H9 (cell line): ENCODE measurements at regions not wholly inside any gene's neighbourhood (a gene's known extent, or its start where the extent isn't known, plus 50 kb on each side); places are given as distances from the start of the nearest gene placed in this dataset.

Source experiments
- DNase-seq: peaks from one replicate; pipeline ENCODE4 v3.0.0-alpha.2; 2017
- H2AFZ ChIP-seq: one replicate; pipeline ENCODE4 v1.6.1; 2013; ENCODE audit warnings: mild to moderate bottlenecking, low read length, control low read depth, moderate library complexity
- H2AK5ac ChIP-seq: 2 replicates; pipeline ENCODE4 v1.6.1; 2013; ENCODE audit warnings: low read length, control low read depth, mixed read lengths; ENCODE audit not compliant: insufficient read length
- H2BK120ac ChIP-seq: one replicate; pipeline ENCODE4 v1.6.1; 2013; ENCODE audit warnings: low read depth, mild to moderate bottlenecking, low read length, control low read depth, inconsistent platforms; ENCODE audit not compliant: poor library complexity, severe bottlenecking
- H2BK12ac ChIP-seq: 2 replicates; pipeline ENCODE4 v1.6.1; 2013; ENCODE audit warnings: low read length, control low read depth, mixed read lengths, low read depth; ENCODE audit not compliant: insufficient read length
- H2BK15ac ChIP-seq: 2 replicates; pipeline ENCODE4 v1.6.1; 2013; ENCODE audit warnings: low read depth, low read length, control low read depth
- H2BK20ac ChIP-seq: one replicate; pipeline ENCODE4 v1.6.1; 2013; ENCODE audit warnings: low read depth, mild to moderate bottlenecking, low read length, control low read depth, inconsistent platforms; ENCODE audit not compliant: poor library complexity, severe bottlenecking
- H2BK5ac ChIP-seq: 2 replicates; pipeline ENCODE4 v1.6.1; 2013; ENCODE audit warnings: low read length, control low read depth, mixed read lengths; ENCODE audit not compliant: insufficient read length
- H3K14ac ChIP-seq: 2 replicates; pipeline ENCODE4 v1.6.1; 2013; ENCODE audit warnings: low read length, control low read depth; ENCODE audit not compliant: insufficient read depth
- H3K18ac ChIP-seq: 2 replicates; pipeline ENCODE4 v1.6.1; 2013; ENCODE audit warnings: low read depth, mild to moderate bottlenecking, mixed read lengths, low read length, control low read depth; ENCODE audit not compliant: insufficient read length
- H3K23ac ChIP-seq: 2 replicates; pipeline ENCODE4 v1.6.1; 2013; ENCODE audit warnings: low read length, control low read depth, mixed read lengths, low read depth; ENCODE audit not compliant: insufficient read length
- H3K23me2 ChIP-seq: 2 replicates; pipeline ENCODE4 v1.6.1; 2013; ENCODE audit warnings: low read depth, mild to moderate bottlenecking, mixed read lengths, low read length, control low read depth; ENCODE audit not compliant: insufficient read length, poor library complexity, severe bottlenecking
- H3K27ac ChIP-seq: 2 replicates; pipeline ENCODE4 v1.5.1; 2013; ENCODE audit warnings: low read length, control low read depth, mixed read lengths, low read depth; ENCODE audit not compliant: insufficient read length
- H3K27me3 ChIP-seq: 2 replicates; pipeline ENCODE4 v1.6.1; 2013; ENCODE audit warnings: low read length, control low read depth, inconsistent platforms; ENCODE audit not compliant: insufficient read depth
- H3K4ac ChIP-seq: 2 replicates; pipeline ENCODE4 v1.6.1; 2013; ENCODE audit warnings: low read depth, mild to moderate bottlenecking, control low read depth, inconsistent platforms, low read length, moderate library complexity
- H3K4me1 ChIP-seq: 2 replicates; pipeline ENCODE4 v1.6.1; 2013; ENCODE audit warnings: low read length, control low read depth, inconsistent platforms; ENCODE audit not compliant: insufficient read depth
- H3K4me2 ChIP-seq: 2 replicates; pipeline ENCODE4 v1.6.1; 2013; ENCODE audit warnings: low read length, control low read depth, mixed read lengths; ENCODE audit not compliant: insufficient read length, insufficient read depth
- H3K56ac ChIP-seq: 2 replicates; pipeline ENCODE4 v1.6.1; 2013; ENCODE audit warnings: low read depth, mild to moderate bottlenecking, mixed read lengths, low read length, control low read depth; ENCODE audit not compliant: insufficient read length
- H3K79me1 ChIP-seq: 2 replicates; pipeline ENCODE4 v1.6.1; 2013; ENCODE audit warnings: low read depth, mild to moderate bottlenecking, moderate library complexity, low read length, control low read depth, inconsistent platforms; ENCODE audit not compliant: insufficient read depth, poor library complexity, severe bottlenecking
- H3K79me2 ChIP-seq: 2 replicates; pipeline ENCODE4 v1.6.1; 2013; ENCODE audit warnings: low read length, control low read depth, inconsistent platforms; ENCODE audit not compliant: insufficient read depth
- H3K9ac ChIP-seq: 2 replicates; pipeline ENCODE4 v1.6.1; 2013; ENCODE audit warnings: low read length, control low read depth, mixed read lengths; ENCODE audit not compliant: insufficient read length; ENCODE audit errors: extremely low read depth
- H3K9me3 ChIP-seq: one replicate; pipeline ENCODE4 v1.6.1; 2013; ENCODE audit warnings: low read depth, low read length, inconsistent platforms; ENCODE audit not compliant: control insufficient read depth
- H3T11ph ChIP-seq: one replicate; pipeline ENCODE4 v1.6.1; 2013; ENCODE audit warnings: mild to moderate bottlenecking, low read length, control low read depth, inconsistent platforms
- H4K20me1 ChIP-seq: one replicate; pipeline ENCODE4 v1.6.1; 2013; ENCODE audit not compliant: control insufficient read depth, insufficient read length, insufficient read depth
- H4K5ac ChIP-seq: 2 replicates; pipeline ENCODE4 v1.6.1; 2013; ENCODE audit warnings: low read depth, mild to moderate bottlenecking, mixed read lengths, low read length, control low read depth; ENCODE audit not compliant: insufficient read length
- H4K8ac ChIP-seq: replicated peaks from 2 replicates; pipeline ENCODE4 v1.6.1; 2013; ENCODE audit warnings: low read length, control low read depth, mixed read lengths, low read depth; ENCODE audit not compliant: insufficient read length
- H4K91ac ChIP-seq: 2 replicates; pipeline ENCODE4 v1.6.1; 2013; ENCODE audit warnings: low read depth, mild to moderate bottlenecking, moderate library complexity, mixed read lengths, low read length, control low read depth; ENCODE audit not compliant: insufficient read length
- H3K27ac Mint-ChIP-seq, 3 experiments: 2 replicates in 2 of 3; 3 replicates in 1 of 3; pipeline ENCODE4 v1.8.0; 2020 to 2021; ENCODE audit warnings: mixed read lengths in 3 of 3, mild to moderate bottlenecking in 1 of 3, moderate library complexity in 1 of 3
- H3K27me3 Mint-ChIP-seq: 2 replicates; pipeline ENCODE4 v1.8.0; 2021; ENCODE audit warnings: low read depth, mild to moderate bottlenecking, moderate library complexity, mixed read lengths
- H3K36me3 Mint-ChIP-seq, 3 experiments: 2 replicates in 2 of 3; 3 replicates in 1 of 3; pipeline ENCODE4 v1.8.0; 2020 to 2021; ENCODE audit warnings: low read depth in 3 of 3, mixed read lengths in 3 of 3; ENCODE audit not compliant: insufficient read depth in 1 of 3
- H3K4me1 Mint-ChIP-seq, 2 experiments: 2 replicates each; pipeline ENCODE4 v1.8.0; 2020; ENCODE audit warnings: mixed read lengths in 2 of 2
- H3K4me3 Mint-ChIP-seq, 2 experiments: 2 replicates in 1 of 2; 3 replicates in 1 of 2; pipeline ENCODE4 v1.8.0; 2020 to 2021; ENCODE audit warnings: mild to moderate bottlenecking in 2 of 2, mixed read lengths in 2 of 2, moderate library complexity in 1 of 2
- H3K9me3 Mint-ChIP-seq, 2 experiments: 2 replicates in 1 of 2; 3 replicates in 1 of 2; pipeline ENCODE4 v1.8.0; 2020; ENCODE audit warnings: mild to moderate bottlenecking in 2 of 2, mixed read lengths in 2 of 2, moderate library complexity in 1 of 2
- WGBS: extraction: QIAGEN DNeasy Blood & Tissue Kit; methylation state at CpG from one replicate; pipeline ENCODE4 v1.1.7; 2013; ENCODE audit warnings: missing lambda C conversion rate, low lambda C conversion rate, mixed read lengths; ENCODE audit not compliant: insufficient read length; ENCODE audit errors: extremely low coverage; 5-methylcytosine and 5-hydroxymethylcytosine counted together
- TF ChIP-seq, protein P1 (sequence below): fragments of 200-600 bp; sonication (generic); conservative IDR thresholded peaks from 3 replicates; pipeline ENCODE4 v1.8.0; 2021; ENCODE audit warnings: antibody characterized with exemption, mild to moderate bottlenecking

GRCh38 chr6:28758046-28758817 lies 165.6 kb downstream of the TRIM27 start:
- peaks cover 2% of the 10 kb centered on the region for H3K23me2 ChIP-seq
- H2BK12ac ChIP-seq = no peak overlapping the region
- H2BK120ac ChIP-seq = no peak overlapping the region
- H2BK15ac ChIP-seq = no peak overlapping the region
- peak; percentile 80 for DNase-seq
- TF ChIP-seq, protein P1, sequence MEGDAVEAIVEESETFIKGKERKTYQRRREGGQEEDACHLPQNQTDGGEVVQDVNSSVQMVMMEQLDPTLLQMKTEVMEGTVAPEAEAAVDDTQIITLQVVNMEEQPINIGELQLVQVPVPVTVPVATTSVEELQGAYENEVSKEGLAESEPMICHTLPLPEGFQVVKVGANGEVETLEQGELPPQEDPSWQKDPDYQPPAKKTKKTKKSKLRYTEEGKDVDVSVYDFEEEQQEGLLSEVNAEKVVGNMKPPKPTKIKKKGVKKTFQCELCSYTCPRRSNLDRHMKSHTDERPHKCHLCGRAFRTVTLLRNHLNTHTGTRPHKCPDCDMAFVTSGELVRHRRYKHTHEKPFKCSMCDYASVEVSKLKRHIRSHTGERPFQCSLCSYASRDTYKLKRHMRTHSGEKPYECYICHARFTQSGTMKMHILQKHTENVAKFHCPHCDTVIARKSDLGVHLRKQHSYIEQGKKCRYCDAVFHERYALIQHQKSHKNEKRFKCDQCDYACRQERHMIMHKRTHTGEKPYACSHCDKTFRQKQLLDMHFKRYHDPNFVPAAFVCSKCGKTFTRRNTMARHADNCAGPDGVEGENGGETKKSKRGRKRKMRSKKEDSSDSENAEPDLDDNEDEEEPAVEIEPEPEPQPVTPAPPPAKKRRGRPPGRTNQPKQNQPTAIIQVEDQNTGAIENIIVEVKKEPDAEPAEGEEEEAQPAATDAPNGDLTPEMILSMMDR = no peak
- H3K4me1 ChIP-seq = no peaks in the 10 kb centered on the region
- H3K56ac ChIP-seq = no peak overlapping the region
- Mint-ChIP-seq H3K4me1 (peaks cover 4 to 7% of the 10 kb centered on the region in 2 experiments; a peak in 3 of 4 replicates), H3K27ac (peak overlapping the region in 1 of 3 experiments; percentile 3; a peak in 1 of 7 replicates), H3K4me3 (peak overlapping the region; percentile 85 to 86), H3K9me3 (no peaks in the 10 kb centered on the region), H3K36me3 (no peaks in the 10 kb centered on the region), H3K27me3 (peaks cover 76% of the 10 kb centered on the region)
- H3K79me1 ChIP-seq = no peaks in the 10 kb centered on the region
- H3K27ac ChIP-seq = no peak overlapping the region
- peak overlapping the region; percentile 80; the same call in 1 of the 2 replicates for H3K14ac ChIP-seq
- no peak overlapping the region for H2AK5ac ChIP-seq
- no peak overlapping the region for H4K8ac ChIP-seq
- H3K79me2 ChIP-seq = no peaks in the 10 kb centered on the region
- no peak overlapping the region for H4K5ac ChIP-seq
- no peak overlapping the region for H2BK20ac ChIP-seq
- no peak overlapping the region for H3K4ac ChIP-seq
- H3K23ac ChIP-seq = no peak overlapping the region
- no peaks in the 10 kb centered on the region for H3K9me3 ChIP-seq
- H4K91ac ChIP-seq = no peak overlapping the region
- WGBS = no CpG with 5 or more reads among the region's 19 CpGs
- H3K27me3 ChIP-seq = peaks cover 2% of the 10 kb centered on the region; the same call in 1 of the 2 replicates
- H3K4me2 ChIP-seq = peak overlapping the region; percentile 83
- no peak overlapping the region for H2AFZ ChIP-seq
- peak overlapping the region; percentile 94 for H3K9ac ChIP-seq
- no peaks in the 10 kb centered on the region for H4K20me1 ChIP-seq
- no peak overlapping the region for H2BK5ac ChIP-seq
- H3K18ac ChIP-seq = peak overlapping the region; percentile 91
- no peak overlapping the region for H3T11ph ChIP-seq
